ENCODE measurements at regions not wholly inside any gene's neighbourhood (a gene's known extent, or its start where the extent isn't known, plus 50 kb on each side); places are given as distances from the start of the nearest gene placed in this dataset.

DNA sequence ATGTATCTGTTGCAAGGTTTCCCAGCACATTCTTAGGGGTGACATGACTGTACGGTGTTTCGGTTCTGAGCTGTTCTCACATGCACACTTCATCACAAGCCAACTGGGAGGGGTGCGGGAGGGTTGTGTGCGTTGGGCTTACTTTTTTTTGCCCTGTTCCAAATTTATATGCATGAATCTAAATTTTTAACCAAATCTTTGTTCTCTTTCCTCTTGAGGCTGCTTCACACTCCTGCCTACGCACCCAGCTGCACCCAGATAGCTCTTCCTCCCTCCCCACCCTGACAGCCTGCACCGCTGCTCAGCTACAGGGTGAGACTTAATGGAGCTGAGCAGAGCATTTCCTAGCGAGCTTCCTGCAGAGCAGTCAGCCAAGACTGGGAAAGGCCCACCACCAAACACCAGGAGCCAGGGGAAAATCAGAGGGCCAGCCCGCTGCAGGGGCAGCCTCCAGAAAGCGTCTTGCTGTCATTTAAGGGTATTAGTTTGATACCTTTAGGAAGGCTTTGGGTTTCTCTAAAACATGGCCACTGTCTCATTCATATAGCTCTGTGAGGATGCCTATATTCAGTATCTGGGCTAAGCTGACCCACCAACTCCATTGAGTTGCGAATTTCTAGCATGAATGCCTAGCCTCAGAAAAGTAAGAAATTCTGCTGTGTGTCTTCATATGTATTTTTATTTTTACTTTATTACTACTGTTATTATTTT is 84.5 kb downstream of the POU3F3 start:
- no peaks in the 10 kb centered on the region for H3F3A ChIP-seq (replicated peaks; ENCODE audit: low read depth)
- no peak for TF ChIP-seq CREB1 (CRISPR knock-in tag; IDR thresholded peaks at IDR 0.05; ENCODE audit: low read depth)
- TF ChIP-seq ZNF114 (CRISPR knock-in tag; IDR thresholded peaks at IDR 0.05) = no peak
- TF ChIP-seq, protein P1, sequence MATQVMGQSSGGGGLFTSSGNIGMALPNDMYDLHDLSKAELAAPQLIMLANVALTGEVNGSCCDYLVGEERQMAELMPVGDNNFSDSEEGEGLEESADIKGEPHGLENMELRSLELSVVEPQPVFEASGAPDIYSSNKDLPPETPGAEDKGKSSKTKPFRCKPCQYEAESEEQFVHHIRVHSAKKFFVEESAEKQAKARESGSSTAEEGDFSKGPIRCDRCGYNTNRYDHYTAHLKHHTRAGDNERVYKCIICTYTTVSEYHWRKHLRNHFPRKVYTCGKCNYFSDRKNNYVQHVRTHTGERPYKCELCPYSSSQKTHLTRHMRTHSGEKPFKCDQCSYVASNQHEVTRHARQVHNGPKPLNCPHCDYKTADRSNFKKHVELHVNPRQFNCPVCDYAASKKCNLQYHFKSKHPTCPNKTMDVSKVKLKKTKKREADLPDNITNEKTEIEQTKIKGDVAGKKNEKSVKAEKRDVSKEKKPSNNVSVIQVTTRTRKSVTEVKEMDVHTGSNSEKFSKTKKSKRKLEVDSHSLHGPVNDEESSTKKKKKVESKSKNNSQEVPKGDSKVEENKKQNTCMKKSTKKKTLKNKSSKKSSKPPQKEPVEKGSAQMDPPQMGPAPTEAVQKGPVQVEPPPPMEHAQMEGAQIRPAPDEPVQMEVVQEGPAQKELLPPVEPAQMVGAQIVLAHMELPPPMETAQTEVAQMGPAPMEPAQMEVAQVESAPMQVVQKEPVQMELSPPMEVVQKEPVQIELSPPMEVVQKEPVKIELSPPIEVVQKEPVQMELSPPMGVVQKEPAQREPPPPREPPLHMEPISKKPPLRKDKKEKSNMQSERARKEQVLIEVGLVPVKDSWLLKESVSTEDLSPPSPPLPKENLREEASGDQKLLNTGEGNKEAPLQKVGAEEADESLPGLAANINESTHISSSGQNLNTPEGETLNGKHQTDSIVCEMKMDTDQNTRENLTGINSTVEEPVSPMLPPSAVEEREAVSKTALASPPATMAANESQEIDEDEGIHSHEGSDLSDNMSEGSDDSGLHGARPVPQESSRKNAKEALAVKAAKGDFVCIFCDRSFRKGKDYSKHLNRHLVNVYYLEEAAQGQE (IDR thresholded peaks at IDR 0.05; ENCODE audit: unreplicated experiment) = no peak
- TF ChIP-seq, protein P2, sequence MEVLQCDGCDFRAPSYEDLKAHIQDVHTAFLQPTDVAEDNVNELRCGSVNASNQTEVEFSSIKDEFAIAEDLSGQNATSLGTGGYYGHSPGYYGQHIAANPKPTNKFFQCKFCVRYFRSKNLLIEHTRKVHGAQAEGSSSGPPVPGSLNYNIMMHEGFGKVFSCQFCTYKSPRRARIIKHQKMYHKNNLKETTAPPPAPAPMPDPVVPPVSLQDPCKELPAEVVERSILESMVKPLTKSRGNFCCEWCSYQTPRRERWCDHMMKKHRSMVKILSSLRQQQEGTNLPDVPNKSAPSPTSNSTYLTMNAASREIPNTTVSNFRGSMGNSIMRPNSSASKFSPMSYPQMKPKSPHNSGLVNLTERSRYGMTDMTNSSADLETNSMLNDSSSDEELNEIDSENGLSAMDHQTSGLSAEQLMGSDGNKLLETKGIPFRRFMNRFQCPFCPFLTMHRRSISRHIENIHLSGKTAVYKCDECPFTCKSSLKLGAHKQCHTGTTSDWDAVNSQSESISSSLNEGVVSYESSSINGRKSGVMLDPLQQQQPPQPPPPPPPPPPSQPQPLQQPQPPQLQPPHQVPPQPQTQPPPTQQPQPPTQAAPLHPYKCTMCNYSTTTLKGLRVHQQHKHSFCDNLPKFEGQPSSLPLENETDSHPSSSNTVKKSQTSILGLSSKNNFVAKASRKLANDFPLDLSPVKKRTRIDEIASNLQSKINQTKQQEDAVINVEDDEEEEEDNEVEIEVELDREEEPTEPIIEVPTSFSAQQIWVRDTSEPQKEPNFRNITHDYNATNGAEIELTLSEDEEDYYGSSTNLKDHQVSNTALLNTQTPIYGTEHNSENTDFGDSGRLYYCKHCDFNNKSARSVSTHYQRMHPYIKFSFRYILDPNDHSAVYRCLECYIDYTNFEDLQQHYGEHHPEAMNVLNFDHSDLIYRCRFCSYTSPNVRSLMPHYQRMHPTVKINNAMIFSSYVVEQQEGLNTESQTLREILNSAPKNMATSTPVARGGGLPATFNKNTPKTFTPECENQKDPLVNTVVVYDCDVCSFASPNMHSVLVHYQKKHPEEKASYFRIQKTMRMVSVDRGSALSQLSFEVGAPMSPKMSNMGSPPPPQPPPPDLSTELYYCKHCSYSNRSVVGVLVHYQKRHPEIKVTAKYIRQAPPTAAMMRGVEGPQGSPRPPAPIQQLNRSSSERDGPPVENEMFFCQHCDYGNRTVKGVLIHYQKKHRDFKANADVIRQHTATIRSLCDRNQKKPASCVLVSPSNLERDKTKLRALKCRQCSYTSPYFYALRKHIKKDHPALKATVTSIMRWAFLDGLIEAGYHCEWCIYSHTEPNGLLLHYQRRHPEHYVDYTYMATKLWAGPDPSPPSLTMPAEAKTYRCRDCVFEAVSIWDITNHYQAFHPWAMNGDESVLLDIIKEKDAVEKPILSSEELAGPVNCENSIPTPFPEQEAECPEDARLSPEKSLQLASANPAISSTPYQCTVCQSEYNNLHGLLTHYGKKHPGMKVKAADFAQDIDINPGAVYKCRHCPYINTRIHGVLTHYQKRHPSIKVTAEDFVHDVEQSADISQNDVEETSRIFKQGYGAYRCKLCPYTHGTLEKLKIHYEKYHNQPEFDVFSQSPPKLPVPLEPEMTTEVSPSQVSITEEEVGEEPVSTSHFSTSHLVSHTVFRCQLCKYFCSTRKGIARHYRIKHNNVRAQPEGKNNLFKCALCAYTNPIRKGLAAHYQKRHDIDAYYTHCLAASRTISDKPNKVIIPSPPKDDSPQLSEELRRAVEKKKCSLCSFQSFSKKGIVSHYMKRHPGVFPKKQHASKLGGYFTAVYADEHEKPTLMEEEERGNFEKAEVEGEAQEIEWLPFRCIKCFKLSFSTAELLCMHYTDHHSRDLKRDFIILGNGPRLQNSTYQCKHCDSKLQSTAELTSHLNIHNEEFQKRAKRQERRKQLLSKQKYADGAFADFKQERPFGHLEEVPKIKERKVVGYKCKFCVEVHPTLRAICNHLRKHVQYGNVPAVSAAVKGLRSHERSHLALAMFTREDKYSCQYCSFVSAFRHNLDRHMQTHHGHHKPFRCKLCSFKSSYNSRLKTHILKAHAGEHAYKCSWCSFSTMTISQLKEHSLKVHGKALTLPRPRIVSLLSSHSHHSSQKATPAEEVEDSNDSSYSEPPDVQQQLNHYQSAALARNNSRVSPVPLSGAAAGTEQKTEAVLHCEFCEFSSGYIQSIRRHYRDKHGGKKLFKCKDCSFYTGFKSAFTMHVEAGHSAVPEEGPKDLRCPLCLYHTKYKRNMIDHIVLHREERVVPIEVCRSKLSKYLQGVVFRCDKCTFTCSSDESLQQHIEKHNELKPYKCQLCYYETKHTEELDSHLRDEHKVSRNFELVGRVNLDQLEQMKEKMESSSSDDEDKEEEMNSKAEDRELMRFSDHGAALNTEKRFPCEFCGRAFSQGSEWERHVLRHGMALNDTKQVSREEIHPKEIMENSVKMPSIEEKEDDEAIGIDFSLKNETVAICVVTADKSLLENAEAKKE (CRISPR knock-in tag; IDR thresholded peaks at IDR 0.05) = no peak
- no peak for TF ChIP-seq EZH2phosphoT487 (IDR thresholded peaks at IDR 0.05; ENCODE audit: unreplicated experiment)
- TF ChIP-seq NANOG (IDR thresholded peaks at IDR 0.05; ENCODE audit: borderline replicate concordance) = no peak
- no peak for TF ChIP-seq CTCF (conservative IDR thresholded peaks at IDR 0.05; ENCODE audit: low read depth in 2 of 2)
- TF ChIP-seq ETS1 (IDR thresholded peaks at IDR 0.05) = no peak
- TF ChIP-seq POLR2AphosphoS5 (IDR thresholded peaks at IDR 0.05; ENCODE audit: low read depth) = no peak
- no peak for TF ChIP-seq EZH2 (IDR thresholded peaks at IDR 0.05; ENCODE audit: low read depth, unreplicated experiment)
- TF ChIP-seq JUNB (IDR thresholded peaks at IDR 0.05; ENCODE audit: unreplicated experiment) = no peak
- no peak for TF ChIP-seq ZNF331 (CRISPR knock-in tag; IDR thresholded peaks at IDR 0.05; ENCODE audit: low read depth)
- no peak for TF ChIP-seq STAT1 (IDR thresholded peaks at IDR 0.05; ENCODE audit: unreplicated experiment)

More for the DNA sequence above, 84.5 kb downstream of the POU3F3 start:
- Histone ChIP-seq H3K4me3 (no peak overlapping the region), H3K27ac (ENCODE audit: low read depth) (no peak overlapping the region), H2AFZ (peak overlapping the region; percentile 67), H3K9me2 (ENCODE audit: insufficient read depth) (no peaks in the 10 kb centered on the region), H3K79me2 (replicated peaks; ENCODE audit: insufficient read depth) (no peaks in the 10 kb centered on the region), H3K36me3 (ENCODE audit: insufficient read depth) (no peaks in the 10 kb centered on the region), H3K4me1 (ENCODE audit: insufficient read depth) (peaks cover 7% of the 10 kb centered on the region; the same call in 1 of the 2 replicates), H3K4me2 (no peak overlapping the region), H3K27me3 (ENCODE audit: insufficient read depth) (no peaks in the 10 kb centered on the region), H4K20me1 (replicated peaks; ENCODE audit: insufficient read depth) (no peaks in the 10 kb centered on the region)
- Mint-ChIP-seq H3K27ac (0 out of 2 replicates have a peak overlapping the region, but pooled peaks have one; percentile 70), H3K27me3 (ENCODE audit: insufficient read depth, low read depth, poor library complexity) (no peaks in the 10 kb centered on the region), H3K4me1 (peaks cover 11% of the 10 kb centered on the region; the same call in 2 of the 3 replicates), H3K36me3 (ENCODE audit: low read depth) (no peaks in the 10 kb centered on the region), H3K4me3 (no peak overlapping the region), H3K9me3 (no peaks in the 10 kb centered on the region)
- ATAC-seq (peak; percentile 50), DNase-seq (ENCODE audit: low spot score) (no peak)

Measured in GM23338 (cell line).